ENCODE measurements at regions not wholly inside any gene's neighbourhood (a gene's known extent, or its start where the extent isn't known, plus 50 kb on each side); places are given as distances from the start of the nearest gene placed in this dataset.

- DNase-seq (ENCODE audit: low spot score): no peak
- no peaks in the 10 kb centered on the region for H3K9me3 ChIP-seq (ENCODE audit: control insufficient read depth in 4 of 4, low read length in 3 of 4)
- TF ChIP-seq CTCF (IDR thresholded peaks at IDR 0.05; ENCODE audit: low read depth, low read length, missing input control) (peak; percentile 31), RXRA (IDR thresholded peaks at IDR 0.05) (no peak), RAD21 (IDR thresholded peaks at IDR 0.05) (peak in 1 of 2 donors; percentile 5), ATF3 (IDR thresholded peaks at IDR 0.05) (no peak), HNF4A (conservative IDR thresholded peaks at IDR 0.05) (no peak), YY1 (IDR thresholded peaks at IDR 0.05) (no peak), FOXA1 (IDR thresholded peaks at IDR 0.05) (no peak)
- no peaks in the 10 kb centered on the region for H3K36me3 ChIP-seq (ENCODE audit: control insufficient read depth in 4 of 4, insufficient read depth in 3 of 4, low read depth in 1 of 4, low read length in 3 of 4)
- 7% methylated on average over 2 of the region's 2 CpGs for whole genome bisulfite sequencing
- H3K4me1 ChIP-seq (ENCODE audit: control insufficient read depth in 4 of 4, insufficient read depth in 4 of 4, low read length in 3 of 4): no peaks in the 10 kb centered on the region
- no peak overlapping the region for H3K27ac ChIP-seq (ENCODE audit: low read depth in 1 of 2, low read length in 2 of 2)
- no peak overlapping the region for H3K4me3 ChIP-seq (ENCODE audit: low read depth in 1 of 3, low read length in 3 of 3)
- no peaks in the 10 kb centered on the region for H3K27me3 ChIP-seq (ENCODE audit: control insufficient read depth in 4 of 4, insufficient read depth in 4 of 4, low read length in 3 of 4)
- no peak overlapping the region for H3K9ac ChIP-seq (ENCODE audit: low read depth in 1 of 2, low read length in 2 of 2)
These were observed 50.7 kb upstream of the GOLGA6L2 start for GRCh38 chr15:23497710-23498111.

All from liver (tissue), 8 donors.